GM12878 (cell line): ENCODE measurements at regions not wholly inside any gene's neighbourhood (a gene's known extent, or its start where the extent isn't known, plus 50 kb on each side); places are given as distances from the start of the nearest gene placed in this dataset.

Experiments used
- ATAC-seq: fragments of 200-7000 bp; cut with Tn5 transposase; 3 replicates; pipeline ENCODE4 v1.9.1; 2020; ENCODE audit warnings: mild to moderate bottlenecking, moderate library complexity
- BruUV-seq: library from RNA; stranded (reverse); fragments of 400-500 nt; replicated peaks from 2 replicates; lab custom pipeline; 2021; lab: Mats Ljungman, UMichigan
- CTCF ChIA-PET: fragments of 300-600 bp; sonication (Branson Sonifier 250); formaldehyde crosslinking; extraction: SDS; loops from one replicate; lab custom pipeline; 2021; ENCODE audit warnings: inconsistent platforms; lab: Yijun Ruan, JAX
- POLR2A ChIA-PET: fragments of 350-600 bp; formaldehyde crosslinking; extraction: SDS; loops from one replicate; lab custom pipeline; 2021; ENCODE audit warnings: inconsistent platforms; lab: Charles Lee
- RAD21 ChIA-PET: fragments of 300-600 bp; sonication (Branson Sonifier 250); formaldehyde crosslinking; loops from one replicate; lab custom pipeline; 2023; ENCODE audit warnings: antibody characterized with exemption; ENCODE audit not compliant: unreplicated experiment; lab: Charles Lee
- SMC1A ChIA-PET: fragments of 300-600 bp; sonication (Branson Sonifier 250); formaldehyde crosslinking; loops from one replicate; lab custom pipeline; 2023; ENCODE audit not compliant: unreplicated experiment, uncharacterized antibody; lab: Charles Lee
- DNase-seq: peaks from one replicate; pipeline ENCODE4 v3.0.0-alpha.2; 2011; ENCODE audit warnings: low read depth, low spot score
- FAIRE-seq: peaks from 3 replicates; lab custom pipeline; 2011; peaks lifted over from hg19 to GRCh38; lab: Jason Lieb, UNC
- H2AFZ ChIP-seq: 2 replicates; pipeline ENCODE4 v1.6.0; 2011; ENCODE audit warnings: low read depth, low read length, control low read depth; ENCODE audit not compliant: control insufficient read depth
- H3K27ac ChIP-seq: 2 replicates; pipeline ENCODE4 v1.5.1; 2011; ENCODE audit warnings: control low read depth; ENCODE audit not compliant: control insufficient read depth, insufficient read depth
- H3K27me3 ChIP-seq, 2 experiments: replicated peaks in 1 of 2; 2 replicates each; pipeline versions ENCODE4 v1.6.0 to v1.6.1; 2011; ENCODE audit warnings: low read length in 1 of 2; ENCODE audit not compliant: control insufficient read depth in 2 of 2, insufficient read depth in 2 of 2
- H3K36me3 ChIP-seq, 2 experiments: 2 replicates each; pipeline ENCODE4 v1.5.1; 2011; ENCODE audit warnings: low read length in 1 of 2; ENCODE audit not compliant: control insufficient read depth in 2 of 2, insufficient read depth in 2 of 2
- H3K4me1 ChIP-seq: 2 replicates; pipeline ENCODE4 v1.6.1; 2011; ENCODE audit warnings: mild to moderate bottlenecking, low read length, moderate library complexity, mixed read lengths; ENCODE audit not compliant: control insufficient read depth, insufficient read depth
- H3K4me2 ChIP-seq: 2 replicates; pipeline ENCODE4 v1.6.0; 2011; ENCODE audit warnings: control low read depth; ENCODE audit not compliant: control insufficient read depth, insufficient read depth
- H3K4me3 ChIP-seq: fragments of 200-600 bp; sonication (generic); 2 replicates; pipeline ENCODE4 v1.5.1; 2016
- H3K79me2 ChIP-seq: 2 replicates; pipeline ENCODE4 v1.6.0; 2011; ENCODE audit warnings: low read length; ENCODE audit not compliant: control insufficient read depth, insufficient read depth
- H3K9ac ChIP-seq: 2 replicates; pipeline ENCODE4 v1.8.0; 2011; ENCODE audit warnings: low read length, control low read depth, mixed read lengths; ENCODE audit not compliant: control insufficient read depth, insufficient read depth
- H3K9me3 ChIP-seq: replicated peaks from 3 replicates; pipeline ENCODE4 v1.5.1; 2011; ENCODE audit warnings: mild to moderate bottlenecking, low read length; ENCODE audit not compliant: control insufficient read depth, insufficient read depth
- H4K20me1 ChIP-seq: 2 replicates; pipeline ENCODE4 v1.6.0; 2011; ENCODE audit not compliant: control insufficient read depth, insufficient read depth
- ATF3 ChIP-seq: IDR thresholded peaks from 2 replicates; pipeline ENCODE4 v1.6.1; 2011; ENCODE audit warnings: low read depth, mild to moderate bottlenecking, low read length, moderate library complexity, borderline replicate concordance; ENCODE audit errors: extremely low read depth
- BCL11A ChIP-seq: IDR thresholded peaks from 2 replicates; pipeline ENCODE4 v1.6.1; 2011; ENCODE audit warnings: low read depth, low read length
- CHD1 ChIP-seq: IDR thresholded peaks from 2 replicates; pipeline ENCODE4 v1.6.1; 2012; ENCODE audit warnings: low read depth, low read length, improper control_type of control experiment
- DPF2 ChIP-seq: fragments of 450-650 bp; IDR thresholded peaks from 2 replicates; pipeline ENCODE4 v1.6.1; 2017; ENCODE audit warnings: mild to moderate bottlenecking
- IKZF2 ChIP-seq, 2 experiments: fragments of 450-650 bp; IDR thresholded peaks; 2 replicates each; pipeline ENCODE4 v1.6.1; 2017; ENCODE audit warnings: mild to moderate bottlenecking in 2 of 2, moderate library complexity in 2 of 2
- LARP7 ChIP-seq: fragments of 450-650 bp; IDR thresholded peaks from 2 replicates; pipeline ENCODE4 v1.6.1; 2017; ENCODE audit warnings: mild to moderate bottlenecking
- NBN ChIP-seq: fragments of 450-650 bp; IDR thresholded peaks from 2 replicates; pipeline ENCODE4 v1.6.1; 2016
- PML ChIP-seq: IDR thresholded peaks from 2 replicates; pipeline ENCODE4 v1.6.1; 2012; ENCODE audit warnings: low read length, inconsistent platforms
- POU2F2 ChIP-seq: IDR thresholded peaks from 3 replicates; pipeline ENCODE4 v1.6.1; 2011; ENCODE audit warnings: low read depth, mild to moderate bottlenecking, low read length, borderline replicate concordance
- TCF12 ChIP-seq: IDR thresholded peaks from 2 replicates; pipeline ENCODE4 v1.6.1; 2011; ENCODE audit warnings: low read depth, mild to moderate bottlenecking, low read length
- ZBTB11 ChIP-seq: fragments of 450-650 bp; formaldehyde crosslinking; IDR thresholded peaks from 2 replicates; pipeline ENCODE4 v1.5.0; 2022; ENCODE audit warnings: mild to moderate bottlenecking, missing genetic modification characterization
- ZBTB4 ChIP-seq: fragments of 450-650 bp; formaldehyde crosslinking; IDR thresholded peaks from 2 replicates; pipeline ENCODE4 v1.4.0; 2022; ENCODE audit warnings: mild to moderate bottlenecking, moderate library complexity
- ZNF384 ChIP-seq: IDR thresholded peaks from 2 replicates; pipeline ENCODE4 v1.6.1; 2012; ENCODE audit warnings: low read depth, mild to moderate bottlenecking, low read length, improper control_type of control experiment, borderline replicate concordance
- ZZZ3 ChIP-seq: IDR thresholded peaks from 2 replicates; pipeline ENCODE4 v1.6.1; 2011; ENCODE audit warnings: low read depth; ENCODE audit not compliant: control insufficient read depth, insufficient read length
- WGBS: methylation state at CpG from one replicate; pipeline ENCODE4 v1.1.6; 2016; ENCODE audit warnings: low lambda C conversion rate; ENCODE audit not compliant: insufficient replicate concordance, insufficient coverage; ENCODE audit errors: missing lambda C conversion rate; 5-methylcytosine and 5-hydroxymethylcytosine counted together
- in situ Hi-C: fragments of 300-500 bp; cut with MboI; formaldehyde crosslinking; loops from 9 replicates; pipeline ENCODE4 v1.14.3; 2018; ENCODE audit warnings: mixed read lengths
- intact Hi-C: fragments of 100-400 bp; cut with micrococcal nuclease; formaldehyde crosslinking; loops from one replicate; pipeline ENCODE4 v1.14.2; 2022; ENCODE audit not compliant: unreplicated experiment

- TF ChIP-seq ATF3 = no peak
- no peak for TF ChIP-seq ZBTB11 (CRISPR knock-in tag)
Measured at GRCh38 chr14:98766818-98767217, 505.2 kb downstream of the BCL11B start (continued).

GRCh38 chr14:98769326-98769725 lies 502.7 kb downstream of the BCL11B start:
- in situ Hi-C loops = no loop called here
- no peak for DNase-seq
- H3K4me2 ChIP-seq = no peak overlapping the region
- TF ChIP-seq CHD1 (no peak), PML (no peak), POU2F2 (no peak), TCF12 (no peak), BCL11A (no peak), ZZZ3 (no peak), ZNF384 (no peak), LARP7 (no peak), DPF2 (no peak), NBN (no peak), ZBTB4 (CRISPR knock-in tag) (no peak), ZBTB11 (CRISPR knock-in tag) (no peak), IKZF2 (IDR thresholded peaks at IDR 0.05) (no peak)

More at GRCh38 chr14:98769326-98769725, 502.7 kb downstream of the BCL11B start:
- Histone ChIP-seq H3K4me3 (no peak overlapping the region), H3K9ac (no peak overlapping the region), H4K20me1 (no peaks in the 10 kb centered on the region), H3K4me1 (no peaks in the 10 kb centered on the region), H2AFZ (no peak overlapping the region), H3K27ac (no peak overlapping the region), H3K79me2 (no peaks in the 10 kb centered on the region), H3K9me3 (no peaks in the 10 kb centered on the region), H3K36me3 (no peaks in the 10 kb centered on the region), H3K27me3 (no peaks in the 10 kb centered on the region)
- intact Hi-C loops = no loop called here
- WGBS = 50% methylated on average over 10 of the region's 10 CpGs
- ChIA-PET CTCF (no interaction called here), SMC1A (no interaction called here), RAD21 (no interaction called here), POLR2A (no interaction called here)
- no TSS peak for BruUV-seq
- no peak for FAIRE-seq
- no peak for ATAC-seq
